Neuron (in vitro differentiated cells): ENCODE measurements at regions not wholly inside any gene's neighbourhood (a gene's known extent, or its start where the extent isn't known, plus 50 kb on each side); places are given as distances from the start of the nearest gene placed in this dataset.

Experiments
- H2AFZ ChIP-seq: one replicate; pipeline ENCODE4 v1.6.1; 2013; ENCODE audit warnings: low read depth, mild to moderate bottlenecking, inconsistent platforms, low read length, moderate library complexity
- H3K27me3 ChIP-seq: one replicate; pipeline ENCODE4 v1.6.1; 2013; ENCODE audit warnings: low read length; ENCODE audit not compliant: insufficient read depth
- H3K36me3 ChIP-seq: one replicate; pipeline ENCODE4 v1.6.1; 2013; ENCODE audit warnings: low read length; ENCODE audit not compliant: insufficient read depth
- H3K4me1 ChIP-seq: one replicate; pipeline ENCODE4 v1.6.1; 2013; ENCODE audit warnings: low read length; ENCODE audit not compliant: insufficient read depth
- H3K4me3 ChIP-seq: 2 replicates; pipeline ENCODE4 v1.5.1; 2013; ENCODE audit warnings: mild to moderate bottlenecking, low read length, moderate library complexity
- H3K9me3 ChIP-seq: one replicate; pipeline ENCODE4 v1.6.1; 2013; ENCODE audit warnings: low read length

GRCh38 chr2:14220101-14220500 lies 412.4 kb upstream of the LRATD1 start:
- no peaks in the 10 kb centered on the region for H3K9me3 ChIP-seq
- H3K4me1 ChIP-seq, result no peaks in the 10 kb centered on the region
- H2AFZ ChIP-seq, result no peak overlapping the region
- no peak overlapping the region for H3K4me3 ChIP-seq
- H3K36me3 ChIP-seq, result no peaks in the 10 kb centered on the region
- H3K27me3 ChIP-seq, result no peaks in the 10 kb centered on the region

DNA sequence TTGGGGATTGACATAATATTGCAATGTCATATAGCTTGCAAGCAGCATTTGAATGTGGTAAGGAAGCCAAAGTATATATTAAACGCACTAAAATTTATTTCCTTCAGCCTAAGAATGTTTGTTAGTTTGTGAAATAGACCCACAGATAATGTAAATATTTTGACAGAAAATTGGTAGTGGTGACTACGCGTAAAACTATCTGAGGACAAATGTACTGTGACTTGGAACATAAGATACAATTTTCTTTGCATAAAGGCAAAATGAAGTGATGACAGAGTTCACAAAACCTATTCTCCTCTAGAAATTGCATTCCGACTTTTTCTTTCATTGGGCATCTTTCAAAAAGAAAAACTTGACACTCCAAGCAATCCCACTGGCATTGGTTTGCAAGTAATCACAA lies 411.1 kb upstream of the LRATD1 start:
- Histone ChIP-seq H3K27me3 (no peaks in the 10 kb centered on the region), H3K4me1 (no peaks in the 10 kb centered on the region), H2AFZ (no peak overlapping the region), H3K9me3 (no peaks in the 10 kb centered on the region), H3K4me3 (no peak overlapping the region), H3K36me3 (no peaks in the 10 kb centered on the region)

DNA sequence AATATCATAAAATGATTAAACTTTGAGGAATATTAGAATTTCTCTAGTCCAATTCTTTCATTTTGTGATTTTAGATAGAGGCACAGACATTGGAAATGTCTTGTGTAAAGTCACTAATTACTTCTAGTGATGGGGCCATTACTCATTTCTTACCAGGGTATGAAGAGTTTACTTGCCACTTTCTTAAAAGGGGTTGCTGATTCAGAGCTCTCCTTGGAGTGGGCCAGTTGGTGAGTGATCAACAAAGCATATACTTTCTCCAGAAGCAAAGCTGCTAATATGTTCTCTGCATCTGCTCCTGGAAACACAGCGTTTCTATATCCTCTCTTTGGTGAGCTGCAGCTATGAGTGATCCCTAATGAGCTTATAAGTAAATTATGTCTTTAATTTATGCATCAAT lies 408.9 kb upstream of the LRATD1 start:
- Histone ChIP-seq H3K4me1 (no peaks in the 10 kb centered on the region), H3K4me3 (no peak overlapping the region), H3K27me3 (no peaks in the 10 kb centered on the region), H3K9me3 (no peaks in the 10 kb centered on the region), H3K36me3 (no peaks in the 10 kb centered on the region), H2AFZ (no peak overlapping the region)

- Histone ChIP-seq H2AFZ (no peak overlapping the region), H3K4me3 (no peak overlapping the region), H3K9me3 (no peaks in the 10 kb centered on the region), H3K27me3 (no peaks in the 10 kb centered on the region), H3K36me3 (no peaks in the 10 kb centered on the region), H3K4me1 (no peaks in the 10 kb centered on the region)
These were observed 401.1 kb upstream of the LRATD1 start for GRCh38 chr2:14231391-14231898.

GRCh38 chr2:14232217-14232616 lies 400.3 kb upstream of the LRATD1 start:
- H3K4me3 ChIP-seq, result no peak overlapping the region
- no peaks in the 10 kb centered on the region for H3K9me3 ChIP-seq
- H3K27me3 ChIP-seq, result no peaks in the 10 kb centered on the region
- H3K4me1 ChIP-seq, result no peaks in the 10 kb centered on the region
- no peak overlapping the region for H2AFZ ChIP-seq
- no peaks in the 10 kb centered on the region for H3K36me3 ChIP-seq

DNA sequence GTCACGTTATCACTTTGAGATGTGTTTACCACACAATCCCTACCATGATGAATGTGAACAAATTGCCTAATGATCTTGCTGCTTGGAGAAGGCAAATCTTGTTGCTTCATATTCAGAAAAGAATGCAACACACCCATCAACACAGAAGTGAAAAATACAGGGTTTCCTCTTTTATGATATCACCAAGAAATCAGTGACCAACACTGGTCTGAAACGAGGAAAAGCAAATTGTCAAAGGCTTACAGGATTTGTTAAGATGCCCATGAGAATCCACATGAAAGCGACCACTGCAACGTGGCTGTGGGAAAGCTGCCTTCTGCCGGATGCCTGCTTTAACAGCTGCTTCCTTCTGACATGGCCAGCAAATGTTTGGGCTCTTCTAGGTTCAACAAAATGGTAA lies 397.6 kb upstream of the LRATD1 start:
- H3K36me3 ChIP-seq, result no peaks in the 10 kb centered on the region
- no peak overlapping the region for H3K4me3 ChIP-seq
- no peak overlapping the region for H2AFZ ChIP-seq
- H3K9me3 ChIP-seq, result no peaks in the 10 kb centered on the region
- no peaks in the 10 kb centered on the region for H3K4me1 ChIP-seq
- no peaks in the 10 kb centered on the region for H3K27me3 ChIP-seq

DNA sequence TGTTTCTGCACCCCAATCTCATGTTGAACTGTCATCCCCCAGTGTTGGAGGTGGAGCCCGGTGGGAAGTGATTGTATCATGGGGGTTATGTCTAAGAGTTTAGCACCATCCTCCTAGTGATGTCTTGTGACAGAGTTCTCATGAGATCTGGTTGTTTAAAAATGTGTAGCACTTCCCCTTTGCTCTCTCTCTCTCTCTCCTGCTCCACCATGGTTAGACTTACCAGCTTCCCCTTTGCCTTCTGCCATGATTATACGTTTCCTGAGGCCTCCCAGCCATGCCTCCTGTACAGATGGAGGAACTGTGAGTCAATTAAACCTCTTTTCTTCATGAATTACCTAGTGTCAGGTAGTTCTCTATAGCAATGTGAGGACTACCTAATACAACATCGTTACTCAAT lies 396.9 kb upstream of the LRATD1 start:
- no peaks in the 10 kb centered on the region for H3K27me3 ChIP-seq
- H3K9me3 ChIP-seq, result no peaks in the 10 kb centered on the region
- no peaks in the 10 kb centered on the region for H3K36me3 ChIP-seq
- H3K4me1 ChIP-seq, result no peaks in the 10 kb centered on the region
- H2AFZ ChIP-seq, result no peak overlapping the region
- no peak overlapping the region for H3K4me3 ChIP-seq

GRCh38 chr2:14237902-14238301 lies 394.6 kb upstream of the LRATD1 start:
- Histone ChIP-seq H3K4me3 (no peak overlapping the region), H3K36me3 (no peaks in the 10 kb centered on the region), H2AFZ (no peak overlapping the region)

GRCh38 chr2:14239605-14240004 lies 392.9 kb upstream of the LRATD1 start:
- no peak overlapping the region for H2AFZ ChIP-seq
- H3K4me3 ChIP-seq, result no peak overlapping the region
- no peaks in the 10 kb centered on the region for H3K4me1 ChIP-seq
- H3K9me3 ChIP-seq, result no peaks in the 10 kb centered on the region
- H3K27me3 ChIP-seq, result no peaks in the 10 kb centered on the region
- H3K36me3 ChIP-seq, result no peaks in the 10 kb centered on the region

More at GRCh38 chr2:14237902-14238301, 394.6 kb upstream of the LRATD1 start:
- H3K27me3 ChIP-seq, result no peaks in the 10 kb centered on the region
- no peaks in the 10 kb centered on the region for H3K9me3 ChIP-seq
- no peaks in the 10 kb centered on the region for H3K4me1 ChIP-seq

GRCh38 chr2:14240868-14241267 lies 391.6 kb upstream of the LRATD1 start:
- Histone ChIP-seq H2AFZ (no peak overlapping the region), H3K9me3 (no peaks in the 10 kb centered on the region), H3K27me3 (no peaks in the 10 kb centered on the region), H3K4me3 (no peak overlapping the region), H3K36me3 (no peaks in the 10 kb centered on the region), H3K4me1 (no peaks in the 10 kb centered on the region)

- H3K9me3 ChIP-seq, result no peaks in the 10 kb centered on the region
- H3K4me3 ChIP-seq, result no peak overlapping the region
- H3K36me3 ChIP-seq, result no peaks in the 10 kb centered on the region
- no peaks in the 10 kb centered on the region for H3K4me1 ChIP-seq
- no peaks in the 10 kb centered on the region for H3K27me3 ChIP-seq
- no peak overlapping the region for H2AFZ ChIP-seq
These were observed 386.6 kb upstream of the LRATD1 start for GRCh38 chr2:14245901-14246300.

GRCh38 chr2:14255135-14255820 lies 377.2 kb upstream of the LRATD1 start:
- H3K27me3 ChIP-seq, result no peaks in the 10 kb centered on the region
- H3K36me3 ChIP-seq, result no peaks in the 10 kb centered on the region
- H2AFZ ChIP-seq, result no peak overlapping the region
- no peak overlapping the region for H3K4me3 ChIP-seq
- H3K9me3 ChIP-seq, result no peaks in the 10 kb centered on the region
- no peaks in the 10 kb centered on the region for H3K4me1 ChIP-seq

GRCh38 chr2:14256890-14257289 lies 375.6 kb upstream of the LRATD1 start:
- Histone ChIP-seq H3K9me3 (no peaks in the 10 kb centered on the region), H3K27me3 (no peaks in the 10 kb centered on the region), H3K4me1 (no peaks in the 10 kb centered on the region), H3K4me3 (no peak overlapping the region), H3K36me3 (no peaks in the 10 kb centered on the region), H2AFZ (no peak overlapping the region)
